GM18507 (cell line): ENCODE measurements at regions not wholly inside any gene's neighbourhood (a gene's known extent, or its start where the extent isn't known, plus 50 kb on each side); places are given as distances from the start of the nearest gene placed in this dataset.
"Not testable (repeated sequence)": the region's sequence is repeated elsewhere in the genome, so short reads cannot be mapped to it uniquely, and the experiment has no call there.

Experiments used
- DNase-seq: peaks from one replicate; pipeline ENCODE4 v3.0.0; 2011; ENCODE audit warnings: low read depth; ENCODE audit not compliant: insufficient read length; ENCODE audit errors: extremely low spot score
- FAIRE-seq: peaks from 2 replicates; lab custom pipeline; 2011; peaks lifted over from hg19 to GRCh38; lab: Jason Lieb, UNC

GRCh38 chr12:23285764-23286530 lies 661.0 kb downstream of the ETNK1 start:
- FAIRE-seq, DNase-seq: not testable (repeated sequence)

GRCh38 chr12:23290627-23291330 lies 658.7 kb downstream of the SOX5 start:
- FAIRE-seq (no peak), DNase-seq (no peak)

GRCh38 chr12:23303220-23303619 lies 646.2 kb downstream of the SOX5 start:
- DNase-seq = no peak
- no peak for FAIRE-seq

DNA sequence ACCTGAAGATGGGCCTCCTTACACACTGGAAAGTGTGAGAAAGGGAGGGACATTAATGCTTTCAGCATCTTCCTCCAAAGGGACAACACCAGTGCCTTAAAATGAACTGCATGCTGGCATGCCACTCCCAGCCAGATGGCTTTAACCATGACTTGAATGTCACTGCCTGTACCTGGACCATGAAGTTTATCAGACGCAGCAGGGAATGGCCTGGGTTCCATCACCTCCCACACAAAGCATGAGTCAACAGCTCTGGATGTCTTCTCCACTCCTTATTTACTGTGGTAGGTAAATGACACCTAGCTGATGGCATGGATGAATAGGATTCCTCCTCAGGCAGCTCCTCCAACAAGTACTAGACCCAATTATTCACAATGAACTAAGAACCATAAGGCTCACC lies 645.6 kb downstream of the SOX5 start:
- FAIRE-seq = no peak
- DNase-seq = no peak

- no peak for DNase-seq
- no peak for FAIRE-seq
Observed at GRCh38 chr12:23333938-23334337, 615.5 kb downstream of the SOX5 start.

GRCh38 chr12:23335593-23335992 lies 613.9 kb downstream of the SOX5 start:
- DNase-seq (no peak), FAIRE-seq (no peak)

DNA sequence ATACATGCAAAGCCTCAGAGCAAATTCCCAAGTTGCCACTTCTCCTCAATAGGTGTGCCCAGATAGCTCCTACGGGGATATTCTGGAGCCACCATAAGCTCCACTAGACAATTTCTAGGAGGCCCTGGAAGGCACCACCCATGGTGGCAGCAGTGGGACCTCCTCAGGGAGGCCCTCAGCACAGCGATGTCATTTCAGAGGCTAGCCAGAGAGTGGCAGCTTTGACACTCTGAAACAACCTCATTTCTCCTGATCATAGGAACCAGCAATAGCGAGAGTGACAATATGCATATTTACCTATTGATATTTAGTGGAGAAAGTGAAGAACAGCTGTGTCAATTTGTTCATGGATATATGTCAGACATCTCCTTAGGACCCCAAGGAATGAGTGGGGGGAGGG lies 612.3 kb downstream of the SOX5 start:
- FAIRE-seq = no peak

DNA sequence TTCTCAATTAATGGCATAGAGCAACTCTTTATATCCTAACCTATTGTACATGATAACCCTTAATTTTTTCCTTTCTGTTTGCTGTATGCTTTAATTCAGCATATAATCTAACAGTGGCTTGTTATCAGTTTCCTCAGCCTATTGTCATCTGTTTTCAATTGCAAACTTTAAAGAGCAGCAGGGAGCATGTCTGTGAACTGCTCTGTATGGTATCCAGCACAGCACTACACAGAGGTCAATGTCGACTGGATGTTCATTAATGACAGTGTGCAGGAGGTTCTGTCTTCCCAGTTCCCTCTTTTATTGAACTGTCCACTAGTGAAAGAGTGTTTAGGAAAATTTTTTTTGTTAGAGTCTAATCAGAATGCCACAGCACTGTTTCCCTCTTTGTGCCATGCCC lies 609.1 kb downstream of the SOX5 start:
- FAIRE-seq = no peak
- DNase-seq = no peak

More for the DNA sequence above, 612.3 kb downstream of the SOX5 start:
- DNase-seq = no peak

- DNase-seq (no peak), FAIRE-seq (no peak)
Observed at GRCh38 chr12:23342407-23342806, 607.1 kb downstream of the SOX5 start.

DNA sequence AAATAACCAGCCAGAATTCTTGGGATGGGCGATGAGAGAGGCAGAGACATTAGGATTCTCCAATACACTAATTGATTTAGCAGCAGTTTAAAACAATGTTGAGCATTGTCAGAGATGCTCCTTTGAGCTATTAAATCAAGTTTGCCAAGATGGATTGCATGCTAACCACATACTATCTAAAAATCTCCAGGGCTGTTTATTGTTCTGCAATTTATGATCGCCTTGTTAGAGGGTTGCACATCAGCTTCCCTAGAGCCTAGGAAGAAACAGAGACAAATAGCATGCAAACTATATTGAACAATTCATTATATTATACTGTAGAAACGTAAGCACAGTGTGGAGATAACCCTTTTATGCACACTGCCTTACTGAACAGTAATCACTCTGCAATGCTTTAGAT lies 599.9 kb downstream of the SOX5 start:
- no peak for FAIRE-seq
- no peak for DNase-seq

DNA sequence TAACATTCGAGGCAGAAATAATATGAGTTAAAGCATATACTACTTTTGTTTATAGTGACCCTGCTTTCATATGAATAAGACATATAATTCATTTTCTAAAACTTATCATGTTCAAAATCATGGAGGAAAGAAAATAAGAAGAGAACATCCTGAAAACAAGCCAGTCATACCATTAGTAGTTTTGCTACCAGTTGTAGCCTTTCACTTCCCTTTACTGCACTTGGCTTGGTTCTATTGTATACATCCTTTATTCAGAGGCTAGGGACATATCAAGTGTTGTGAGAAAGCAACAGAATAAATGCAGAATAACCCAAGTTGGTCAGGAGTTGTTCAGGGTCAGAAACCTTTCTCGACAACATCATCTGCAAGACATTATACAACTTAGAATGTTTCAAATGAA lies 598.7 kb downstream of the SOX5 start:
- DNase-seq (no peak), FAIRE-seq (peak; percentile 24)

DNA sequence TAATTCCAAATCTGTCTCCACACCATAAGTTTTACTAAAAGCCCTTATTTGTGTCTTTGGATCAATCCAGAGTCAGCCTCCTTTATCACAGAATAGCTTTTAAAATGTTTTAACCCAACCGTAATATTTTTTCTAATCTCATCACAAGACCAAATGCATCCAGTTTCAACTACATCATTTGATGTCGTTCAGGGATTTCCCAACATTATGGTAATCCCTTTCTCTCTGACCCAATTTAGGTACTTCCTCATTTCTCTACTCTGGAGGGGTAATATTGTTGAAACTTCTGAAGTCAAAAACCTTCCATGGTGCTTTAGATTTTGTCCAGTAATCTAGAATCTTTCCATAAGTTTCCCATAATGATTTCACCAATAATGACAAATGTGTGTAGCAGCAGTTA lies 596.8 kb downstream of the SOX5 start:
- DNase-seq (no peak), FAIRE-seq (no peak)

GRCh38 chr12:23354800-23355199 lies 594.7 kb downstream of the SOX5 start:
- DNase-seq (no peak), FAIRE-seq (no peak)

GRCh38 chr12:23356440-23356839 lies 593.0 kb downstream of the SOX5 start:
- DNase-seq = no peak
- no peak for FAIRE-seq

DNA sequence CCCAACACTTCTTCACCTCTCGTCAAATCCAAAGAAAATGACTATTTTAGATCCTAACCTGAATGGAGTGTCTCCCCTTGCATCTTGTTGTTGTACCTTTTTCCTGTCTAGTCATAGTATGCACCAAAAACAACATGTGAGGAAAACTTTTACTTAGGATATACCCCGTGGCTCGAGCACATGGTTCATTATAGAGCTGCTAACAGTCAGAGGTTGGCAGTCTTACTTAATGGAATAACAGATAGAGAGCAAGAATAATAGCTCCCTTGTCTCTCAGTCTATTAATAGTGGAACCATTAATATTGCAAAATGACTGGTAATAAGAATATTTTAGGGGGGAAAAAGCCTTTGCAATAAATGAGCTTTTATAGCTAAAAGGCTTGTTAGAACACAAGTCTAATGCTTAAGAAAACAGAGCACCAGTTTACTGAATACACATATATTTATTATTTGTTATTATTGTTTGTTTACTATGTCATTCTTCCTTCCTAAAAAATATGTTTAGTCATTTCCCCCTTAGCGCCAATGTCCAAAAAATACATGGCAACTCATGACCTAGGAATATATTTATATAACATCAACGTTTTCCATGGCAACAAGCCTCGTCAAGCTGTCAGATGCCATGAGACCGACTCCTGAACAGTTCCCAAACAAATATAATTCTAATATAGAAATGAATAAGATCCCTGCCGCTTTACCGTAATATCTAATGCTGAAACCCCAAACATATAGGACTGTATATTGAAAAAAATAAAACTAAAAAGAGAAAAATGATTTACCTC lies 592.4 kb downstream of the SOX5 start:
- FAIRE-seq = no peak
- no peak for DNase-seq

GRCh38 chr12:23359975-23360701 lies 589.3 kb downstream of the SOX5 start:
- no peak for DNase-seq
- no peak for FAIRE-seq

DNA sequence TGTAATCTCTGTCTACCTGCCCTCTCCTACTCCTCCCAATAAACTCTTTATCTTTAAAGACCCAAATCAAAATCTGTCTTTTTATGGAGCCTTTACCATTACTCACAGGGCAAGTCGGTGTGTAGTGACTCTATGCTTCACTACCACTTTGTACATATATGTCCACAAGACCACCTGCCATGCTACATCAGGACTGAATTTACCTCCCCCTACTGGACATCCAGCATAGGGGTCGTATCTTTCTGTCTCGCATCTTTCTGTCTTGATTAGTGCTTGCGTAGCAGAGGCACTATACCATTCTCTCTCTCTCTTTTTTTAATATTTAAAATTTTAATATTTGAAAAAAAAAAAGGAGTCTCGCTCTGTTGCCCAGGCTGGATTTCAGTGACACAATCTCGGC lies 587.5 kb downstream of the SOX5 start:
- DNase-seq (no peak), FAIRE-seq (no peak)

- no peak for FAIRE-seq
- no peak for DNase-seq
Observed at GRCh38 chr12:23368590-23368989, 580.9 kb downstream of the SOX5 start.

GRCh38 chr12:23375621-23376020 lies 573.8 kb downstream of the SOX5 start:
- FAIRE-seq (no peak), DNase-seq (no peak)

GRCh38 chr12:23376238-23376637 lies 573.2 kb downstream of the SOX5 start:
- FAIRE-seq (no peak), DNase-seq (no peak)
